HCT116 (cell line): ENCODE measurements at regions not wholly inside any gene's neighbourhood (a gene's known extent, or its start where the extent isn't known, plus 50 kb on each side); places are given as distances from the start of the nearest gene placed in this dataset.

Experiments used
- CBX3 ChIP-seq: IDR thresholded peaks from 2 replicates; pipeline ENCODE4 v1.6.1; 2012; ENCODE audit warnings: low read depth
- CTCF ChIP-seq, 3 experiments: fragments of 200-600 bp in 1 of 3; sonication (generic) in 1 of 3; IDR thresholded peaks in 2 of 3; conservative IDR thresholded peaks in 1 of 3; 2 replicates each; pipeline ENCODE4 v1.5.1; 2012 to 2017; ENCODE audit warnings: low read depth in 2 of 3, low read length in 2 of 3, antibody characterized with exemption in 1 of 3, borderline replicate concordance in 1 of 3, control low read depth in 1 of 3, mild to moderate bottlenecking in 1 of 3, mixed read lengths in 1 of 3, mixed run types in 1 of 3, moderate library complexity in 1 of 3; ENCODE audit not compliant: insufficient read depth in 1 of 3
- ELF1 ChIP-seq: IDR thresholded peaks from 2 replicates; pipeline ENCODE4 v1.6.1; 2012; ENCODE audit warnings: low read depth, borderline replicate concordance
- EZH2 ChIP-seq: fragments of 200-600 bp; sonication (generic); IDR thresholded peaks from 2 replicates; pipeline ENCODE4 v1.6.1; 2017; ENCODE audit warnings: antibody characterized with exemption, mixed run types
- JUND ChIP-seq: IDR thresholded peaks from 2 replicates; pipeline ENCODE4 v1.6.1; 2012
- MAX ChIP-seq: IDR thresholded peaks from 2 replicates; pipeline ENCODE4 v1.6.1; 2012
- POLR2A ChIP-seq: IDR thresholded peaks from 2 replicates; pipeline ENCODE4 v1.7.0; 2011; ENCODE audit warnings: borderline replicate concordance; ENCODE audit not compliant: insufficient read depth, insufficient read length; ENCODE audit errors: extremely low read depth
- POLR2AphosphoS5 ChIP-seq: IDR thresholded peaks from 2 replicates; pipeline ENCODE4 v1.6.1; 2011; ENCODE audit warnings: mild to moderate bottlenecking, low read depth, low read length, moderate library complexity
- RAD21 ChIP-seq: IDR thresholded peaks from 2 replicates; pipeline ENCODE4 v1.6.1; 2012; ENCODE audit warnings: low read depth, mild to moderate bottlenecking
- SIN3A ChIP-seq: IDR thresholded peaks from 2 replicates; pipeline ENCODE4 v1.6.1; 2012; ENCODE audit warnings: low read depth
- YY1 ChIP-seq: IDR thresholded peaks from 2 replicates; pipeline ENCODE4 v1.6.1; 2011; ENCODE audit warnings: low read length, low read depth, moderate library complexity, mild to moderate bottlenecking; ENCODE audit not compliant: insufficient replicate concordance; ENCODE audit errors: extremely low read depth
- ZBTB33 ChIP-seq: IDR thresholded peaks from 2 replicates; pipeline ENCODE4 v1.6.1; 2011; ENCODE audit warnings: mild to moderate bottlenecking, low read length, moderate library complexity; ENCODE audit not compliant: insufficient replicate concordance; ENCODE audit errors: extremely low read depth

GRCh38 chr4:28536124-28536523 is 1675.5 kb downstream of the STIM2 start:
- TF ChIP-seq ZBTB33 (no peak), CBX3 (no peak), CTCF (IDR thresholded peaks at IDR 0.05 in 2 of 3, conservative IDR thresholded peaks at IDR 0.05 in 1 of 3; ENCODE audit: borderline replicate concordance in 1 of 3, insufficient read depth in 1 of 3, low read depth in 2 of 3, low read length in 2 of 3) (no peak), ELF1 (no peak), MAX (no peak), POLR2A (no peak), EZH2 (no peak), YY1 (no peak), RAD21 (no peak), JUND (no peak), SIN3A (no peak), POLR2AphosphoS5 (no peak)
